Epithelial cell of esophagus (primary cell): ENCODE measurements at regions not wholly inside any gene's neighbourhood (a gene's known extent, or its start where the extent isn't known, plus 50 kb on each side); places are given as distances from the start of the nearest gene placed in this dataset.

Experiments
- DNase-seq: peaks from one replicate; pipeline ENCODE4 v3.0.0; 2010; ENCODE audit warnings: low read depth
- H3K4me3 ChIP-seq: 2 replicates; pipeline ENCODE4 v1.5.1; 2011; ENCODE audit warnings: mild to moderate bottlenecking, low read length, control low read depth
- TF ChIP-seq, protein P1 (sequence below): IDR thresholded peaks from 2 replicates; pipeline ENCODE4 v1.5.1; 2011; ENCODE audit warnings: low read depth, mild to moderate bottlenecking, low read length, control low read depth, inconsistent platforms; ENCODE audit not compliant: insufficient read depth; ENCODE audit errors: missing control alignments

- no peak overlapping the region for H3K4me3 ChIP-seq
- TF ChIP-seq, protein P1, sequence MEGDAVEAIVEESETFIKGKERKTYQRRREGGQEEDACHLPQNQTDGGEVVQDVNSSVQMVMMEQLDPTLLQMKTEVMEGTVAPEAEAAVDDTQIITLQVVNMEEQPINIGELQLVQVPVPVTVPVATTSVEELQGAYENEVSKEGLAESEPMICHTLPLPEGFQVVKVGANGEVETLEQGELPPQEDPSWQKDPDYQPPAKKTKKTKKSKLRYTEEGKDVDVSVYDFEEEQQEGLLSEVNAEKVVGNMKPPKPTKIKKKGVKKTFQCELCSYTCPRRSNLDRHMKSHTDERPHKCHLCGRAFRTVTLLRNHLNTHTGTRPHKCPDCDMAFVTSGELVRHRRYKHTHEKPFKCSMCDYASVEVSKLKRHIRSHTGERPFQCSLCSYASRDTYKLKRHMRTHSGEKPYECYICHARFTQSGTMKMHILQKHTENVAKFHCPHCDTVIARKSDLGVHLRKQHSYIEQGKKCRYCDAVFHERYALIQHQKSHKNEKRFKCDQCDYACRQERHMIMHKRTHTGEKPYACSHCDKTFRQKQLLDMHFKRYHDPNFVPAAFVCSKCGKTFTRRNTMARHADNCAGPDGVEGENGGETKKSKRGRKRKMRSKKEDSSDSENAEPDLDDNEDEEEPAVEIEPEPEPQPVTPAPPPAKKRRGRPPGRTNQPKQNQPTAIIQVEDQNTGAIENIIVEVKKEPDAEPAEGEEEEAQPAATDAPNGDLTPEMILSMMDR: no peak
- no peak for DNase-seq
These were observed 173.3 kb upstream of the RSPO3 start for GRCh38 chr6:126945150-126945685.

DNA sequence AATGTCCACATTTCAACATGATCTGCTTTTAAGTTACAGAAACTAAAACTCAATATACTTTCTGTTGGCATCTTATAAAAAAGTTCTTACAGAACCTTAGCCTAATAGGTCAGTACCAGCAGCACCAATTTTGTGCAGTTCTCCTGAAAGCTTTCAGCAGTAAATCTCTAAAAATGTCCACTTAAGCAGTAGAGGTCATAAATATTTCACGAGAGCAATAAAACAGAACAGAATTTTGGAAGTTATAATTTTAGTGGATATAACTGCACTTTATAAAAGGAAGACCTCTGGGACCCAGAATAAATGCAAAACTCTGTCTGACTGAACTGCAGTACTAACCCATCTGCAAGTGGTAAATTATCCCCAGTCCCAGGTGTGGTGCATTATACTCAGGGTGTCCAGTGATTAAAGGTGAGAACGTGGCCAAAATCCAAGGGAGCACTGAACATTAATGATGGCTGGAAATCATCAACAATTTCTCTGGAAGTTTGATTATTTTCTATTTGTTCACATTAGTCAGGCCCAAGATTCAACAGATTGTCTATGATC, 172.6 kb upstream of the RSPO3 start:
- DNase-seq: no peak
- TF ChIP-seq, protein P1: no peak
- H3K4me3 ChIP-seq: no peak overlapping the region

DNA sequence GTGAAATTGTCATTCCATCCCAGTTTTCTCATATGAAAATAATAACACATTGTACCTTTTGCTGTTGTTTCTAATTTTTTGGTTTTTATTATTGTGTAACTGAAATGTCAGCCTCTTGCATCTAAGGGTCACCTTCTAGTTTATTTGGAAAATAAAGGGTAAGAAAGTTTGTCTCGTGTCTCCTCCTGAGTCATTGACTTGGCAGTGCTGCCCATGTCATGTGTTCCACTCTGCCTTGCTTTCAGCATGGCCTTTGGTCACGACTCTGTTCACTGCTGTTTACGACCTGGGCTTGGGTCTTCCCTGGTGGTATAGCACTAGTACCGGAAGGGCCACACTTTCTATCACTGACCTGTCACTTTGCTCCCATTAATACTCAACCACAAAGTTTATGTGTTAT, 171.4 kb upstream of the RSPO3 start:
- no peak for DNase-seq
- TF ChIP-seq, protein P1: no peak

GRCh38 chr6:126949786-126950185, 168.7 kb upstream of the RSPO3 start:
- no peak overlapping the region for H3K4me3 ChIP-seq
- no peak for DNase-seq
- TF ChIP-seq, protein P1: no peak

More for the DNA sequence above, 171.4 kb upstream of the RSPO3 start:
- H3K4me3 ChIP-seq: no peak overlapping the region

DNA sequence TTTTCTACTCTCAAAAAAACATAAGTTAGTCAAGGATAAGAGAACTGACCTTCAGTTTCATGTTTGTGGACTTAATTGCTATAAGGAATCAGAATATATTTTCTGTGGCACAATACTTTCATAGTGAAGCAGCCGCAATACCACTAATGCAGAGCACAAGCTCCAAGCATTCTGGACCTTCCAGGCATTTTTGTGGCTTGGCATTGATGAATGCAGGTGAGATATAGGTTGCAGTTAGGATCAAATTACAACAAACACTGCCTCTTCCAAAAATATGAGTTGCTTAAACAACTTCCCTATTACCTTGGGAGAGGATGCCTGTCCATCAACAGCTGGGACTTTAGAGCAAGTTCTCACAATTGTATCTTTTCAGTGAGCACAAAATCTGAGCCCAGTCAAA, 162.8 kb upstream of the RSPO3 start:
- no peak overlapping the region for H3K4me3 ChIP-seq
- TF ChIP-seq, protein P1: no peak
- peak; percentile 34 for DNase-seq

- no peak overlapping the region for H3K4me3 ChIP-seq
- TF ChIP-seq, protein P1: no peak
- DNase-seq: no peak
These were observed 160.8 kb upstream of the RSPO3 start for GRCh38 chr6:126957721-126958120.

DNA sequence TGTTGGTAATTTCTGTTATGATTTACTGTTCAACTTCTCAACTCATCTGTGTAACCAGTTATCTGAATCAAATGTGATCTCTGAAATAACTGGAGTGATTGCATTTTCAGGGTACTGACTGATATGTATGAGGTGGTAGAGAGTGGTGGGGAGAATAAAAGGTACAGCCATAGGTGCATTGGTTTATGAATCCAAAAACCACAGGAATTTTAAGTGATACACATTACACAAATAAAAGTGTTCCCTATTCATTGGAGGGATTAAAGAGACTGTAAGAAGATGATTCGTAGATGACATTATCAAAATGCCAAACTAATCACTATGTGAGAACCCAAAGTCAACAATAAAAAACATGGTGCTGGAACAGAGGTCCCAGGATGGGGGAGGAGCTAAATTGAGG, 158.7 kb upstream of the RSPO3 start:
- no peak overlapping the region for H3K4me3 ChIP-seq
- no peak for DNase-seq
- TF ChIP-seq, protein P1: no peak
